Esophagus squamous epithelium (tissue), 4 donors: ENCODE measurements at regions not wholly inside any gene's neighbourhood (a gene's known extent, or its start where the extent isn't known, plus 50 kb on each side); places are given as distances from the start of the nearest gene placed in this dataset.

Source experiments
- CTCF ChIP-seq, 6 experiments: fragments of 450-650 bp in 4 of 6; fragments of 200-600 bp in 2 of 6; sonication (generic) in 2 of 6; IDR thresholded peaks; one replicate each; pipeline ENCODE4 v1.5.1; 2016 to 2019; ENCODE audit warnings: antibody characterized with exemption in 6 of 6, mild to moderate bottlenecking in 4 of 6, moderate library complexity in 4 of 6
- POLR2A ChIP-seq, 4 donors: fragments of 450-650 bp; IDR thresholded peaks; one replicate each; pipeline ENCODE4 v1.6.1; 2017; ENCODE audit warnings: antibody characterized with exemption in 4 of 4, mild to moderate bottlenecking in 4 of 4, moderate library complexity in 3 of 4

- TF ChIP-seq CTCF (IDR thresholded peaks at IDR 0.05) (no peak), POLR2A (IDR thresholded peaks at IDR 0.05) (no peak)
These were observed 245.9 kb upstream of the SLITRK3 start for GRCh38 chr3:165442061-165442460.
